Tibial artery (tissue), 4 donors: ENCODE measurements at regions not wholly inside any gene's neighbourhood (a gene's known extent, or its start where the extent isn't known, plus 50 kb on each side); places are given as distances from the start of the nearest gene placed in this dataset.

Source experiments
- DNase-seq, 2 donors: peaks; one replicate each; pipeline ENCODE4 v3.0.0-alpha.2; 2019
- H3K27ac ChIP-seq, 2 donors: fragments of 200-600 bp; sonication (generic) in 1 of 2; 1 replicate in 1 of 2; 2 replicates in 1 of 2; pipeline ENCODE4 v1.5.1; 2018 to 2019; ENCODE audit warnings: mild to moderate bottlenecking in 1 of 2
- H3K27me3 ChIP-seq, 2 donors: fragments of 200-600 bp; sonication (generic) in 1 of 2; one replicate each; pipeline versions ENCODE4 v1.5.1 to v1.6.0; 2016 to 2019
- H3K36me3 ChIP-seq, 3 donors: fragments of 200-600 bp; sonication (generic) in 2 of 3; one replicate each; pipeline ENCODE4 v1.5.1; 2016 to 2019; ENCODE audit warnings: mild to moderate bottlenecking in 2 of 3
- H3K4me1 ChIP-seq, 4 donors: fragments of 200-600 bp; sonication (generic) in 2 of 4; 1 replicate in 3 of 4; 2 replicates in 1 of 4; pipeline ENCODE4 v1.5.1; 2016 to 2019
- H3K4me3 ChIP-seq, 2 donors: fragments of 200-600 bp; sonication (generic) in 1 of 2; 1 replicate in 1 of 2; 2 replicates in 1 of 2; pipeline ENCODE4 v1.5.1; 2018 to 2019; ENCODE audit warnings: mild to moderate bottlenecking in 2 of 2
- H3K9me3 ChIP-seq, 3 donors: fragments of 200-600 bp; sonication (generic) in 1 of 3; one replicate each; pipeline ENCODE4 v1.5.1; 2016 to 2019
- intact Hi-C: fragments of 100-400 bp; cut with DNase I; formaldehyde crosslinking; loops from one replicate; pipeline ENCODE4 v1.15.0; 2023; ENCODE audit warnings: low total_unique reads
- TF ChIP-seq, protein P1 (sequence below), 2 experiments: fragments of 200-600 bp in 1 of 2; fragments of 450-650 bp in 1 of 2; IDR thresholded peaks; one replicate each; pipeline ENCODE4 v1.5.1; 2017 to 2019; ENCODE audit warnings: antibody characterized with exemption in 2 of 2, mild to moderate bottlenecking in 1 of 2, moderate library complexity in 1 of 2

DNA sequence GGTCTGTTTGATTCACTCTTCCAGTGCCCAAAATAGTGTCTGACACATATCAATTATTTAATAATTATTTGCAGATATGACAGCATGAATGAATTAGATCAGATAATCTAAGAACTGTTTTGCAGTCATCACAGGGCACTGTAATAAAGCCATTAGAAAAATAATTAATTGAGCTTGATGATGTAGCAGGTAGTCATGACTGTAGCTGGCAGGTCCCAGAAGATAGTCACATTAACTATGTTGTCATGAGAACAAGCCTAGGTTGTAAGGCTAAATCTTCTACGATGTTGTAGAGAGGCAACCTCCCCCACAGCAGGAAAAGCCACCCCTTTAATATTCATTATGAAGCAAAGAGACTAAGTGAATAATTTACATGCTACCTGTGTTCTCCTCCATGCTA lies 243.9 kb upstream of the SPTLC3 start:
- Histone ChIP-seq H3K36me3 (no peaks in the 10 kb centered on the region), H3K9me3 (no peaks in the 10 kb centered on the region), H3K4me3 (no peak overlapping the region), H3K27me3 (no peaks in the 10 kb centered on the region), H3K4me1 (peaks cover 0 to 16% (median 2%) of the 10 kb centered on the region in 4 donors), H3K27ac (no peak overlapping the region)
- DNase-seq: no peak
- intact Hi-C loops: no loop called here
- TF ChIP-seq, protein P1, sequence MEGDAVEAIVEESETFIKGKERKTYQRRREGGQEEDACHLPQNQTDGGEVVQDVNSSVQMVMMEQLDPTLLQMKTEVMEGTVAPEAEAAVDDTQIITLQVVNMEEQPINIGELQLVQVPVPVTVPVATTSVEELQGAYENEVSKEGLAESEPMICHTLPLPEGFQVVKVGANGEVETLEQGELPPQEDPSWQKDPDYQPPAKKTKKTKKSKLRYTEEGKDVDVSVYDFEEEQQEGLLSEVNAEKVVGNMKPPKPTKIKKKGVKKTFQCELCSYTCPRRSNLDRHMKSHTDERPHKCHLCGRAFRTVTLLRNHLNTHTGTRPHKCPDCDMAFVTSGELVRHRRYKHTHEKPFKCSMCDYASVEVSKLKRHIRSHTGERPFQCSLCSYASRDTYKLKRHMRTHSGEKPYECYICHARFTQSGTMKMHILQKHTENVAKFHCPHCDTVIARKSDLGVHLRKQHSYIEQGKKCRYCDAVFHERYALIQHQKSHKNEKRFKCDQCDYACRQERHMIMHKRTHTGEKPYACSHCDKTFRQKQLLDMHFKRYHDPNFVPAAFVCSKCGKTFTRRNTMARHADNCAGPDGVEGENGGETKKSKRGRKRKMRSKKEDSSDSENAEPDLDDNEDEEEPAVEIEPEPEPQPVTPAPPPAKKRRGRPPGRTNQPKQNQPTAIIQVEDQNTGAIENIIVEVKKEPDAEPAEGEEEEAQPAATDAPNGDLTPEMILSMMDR (IDR thresholded peaks at IDR 0.05): no peak

- Histone ChIP-seq H3K4me3 (no peak overlapping the region), H3K9me3 (no peaks in the 10 kb centered on the region), H3K4me1 (no peaks in the 10 kb centered on the region), H3K27ac (no peak overlapping the region), H3K27me3 (no peaks in the 10 kb centered on the region), H3K36me3 (no peaks in the 10 kb centered on the region)
- intact Hi-C loops: no loop called here
- no peak for DNase-seq
- TF ChIP-seq, protein P1 (IDR thresholded peaks at IDR 0.05): no peak
Observed at GRCh38 chr20:12773936-12774335, 234.8 kb upstream of the SPTLC3 start.

- intact Hi-C loops: no loop called here
- TF ChIP-seq, protein P1 (IDR thresholded peaks at IDR 0.05): no peak
- DNase-seq: no peak
Observed at GRCh38 chr20:12775041-12775440, 233.7 kb upstream of the SPTLC3 start.

GRCh38 chr20:12777016-12777415 lies 231.8 kb upstream of the SPTLC3 start:
- no peak for DNase-seq
- TF ChIP-seq, protein P1 (IDR thresholded peaks at IDR 0.05): no peak
- Histone ChIP-seq H3K4me3 (no peak overlapping the region), H3K27ac (no peak overlapping the region), H3K4me1 (no peaks in the 10 kb centered on the region), H3K36me3 (no peaks in the 10 kb centered on the region), H3K9me3 (no peaks in the 10 kb centered on the region), H3K27me3 (no peaks in the 10 kb centered on the region)
- intact Hi-C loops: no loop called here

More at GRCh38 chr20:12775041-12775440, 233.7 kb upstream of the SPTLC3 start:
- no peaks in the 10 kb centered on the region for H3K27me3 ChIP-seq
- no peak overlapping the region for H3K27ac ChIP-seq
- H3K4me3 ChIP-seq: no peak overlapping the region
- no peaks in the 10 kb centered on the region for H3K9me3 ChIP-seq
- H3K36me3 ChIP-seq: no peaks in the 10 kb centered on the region
- H3K4me1 ChIP-seq: no peaks in the 10 kb centered on the region

GRCh38 chr20:12786276-12786675 lies 222.5 kb upstream of the SPTLC3 start:
- no peak for DNase-seq
- TF ChIP-seq, protein P1 (IDR thresholded peaks at IDR 0.05): no peak
- intact Hi-C loops: no loop called here
- no peaks in the 10 kb centered on the region for H3K4me1 ChIP-seq
- no peak overlapping the region for H3K4me3 ChIP-seq
- H3K9me3 ChIP-seq: no peaks in the 10 kb centered on the region
- H3K27ac ChIP-seq: no peak overlapping the region
- no peaks in the 10 kb centered on the region for H3K36me3 ChIP-seq
- H3K27me3 ChIP-seq: no peaks in the 10 kb centered on the region
